ENCODE measurements at regions not wholly inside any gene's neighbourhood (a gene's known extent, or its start where the extent isn't known, plus 50 kb on each side); places are given as distances from the start of the nearest gene placed in this dataset.

- TF ChIP-seq, protein P1, sequence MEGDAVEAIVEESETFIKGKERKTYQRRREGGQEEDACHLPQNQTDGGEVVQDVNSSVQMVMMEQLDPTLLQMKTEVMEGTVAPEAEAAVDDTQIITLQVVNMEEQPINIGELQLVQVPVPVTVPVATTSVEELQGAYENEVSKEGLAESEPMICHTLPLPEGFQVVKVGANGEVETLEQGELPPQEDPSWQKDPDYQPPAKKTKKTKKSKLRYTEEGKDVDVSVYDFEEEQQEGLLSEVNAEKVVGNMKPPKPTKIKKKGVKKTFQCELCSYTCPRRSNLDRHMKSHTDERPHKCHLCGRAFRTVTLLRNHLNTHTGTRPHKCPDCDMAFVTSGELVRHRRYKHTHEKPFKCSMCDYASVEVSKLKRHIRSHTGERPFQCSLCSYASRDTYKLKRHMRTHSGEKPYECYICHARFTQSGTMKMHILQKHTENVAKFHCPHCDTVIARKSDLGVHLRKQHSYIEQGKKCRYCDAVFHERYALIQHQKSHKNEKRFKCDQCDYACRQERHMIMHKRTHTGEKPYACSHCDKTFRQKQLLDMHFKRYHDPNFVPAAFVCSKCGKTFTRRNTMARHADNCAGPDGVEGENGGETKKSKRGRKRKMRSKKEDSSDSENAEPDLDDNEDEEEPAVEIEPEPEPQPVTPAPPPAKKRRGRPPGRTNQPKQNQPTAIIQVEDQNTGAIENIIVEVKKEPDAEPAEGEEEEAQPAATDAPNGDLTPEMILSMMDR (IDR thresholded peaks at IDR 0.05; ENCODE audit: insufficient read depth, low read length): no peak
- TF ChIP-seq POLR2AphosphoS5 (IDR thresholded peaks at IDR 0.05; ENCODE audit: low read depth): no peak
- TF ChIP-seq GABPA (IDR thresholded peaks at IDR 0.05; ENCODE audit: low read depth): no peak
- TF ChIP-seq REST (IDR thresholded peaks at IDR 0.05; ENCODE audit: insufficient replicate concordance, low read depth): no peak
Measured at GRCh38 chr4:126715067-126715466, 917.7 kb upstream of the INTU start.

All from HL-60 (cell line).